ENCODE measurements at regions not wholly inside any gene's neighbourhood (a gene's known extent, or its start where the extent isn't known, plus 50 kb on each side); places are given as distances from the start of the nearest gene placed in this dataset.
A peak's percentile ranks its signal among the peaks of the same experiment; 100 is the strongest.

GRCh38 chr18:52288403-52289004 lies 51.5 kb upstream of the DCC start (continued):
- TF ChIP-seq ZNF891 (CRISPR knock-in tag; IDR thresholded peaks at IDR 0.05) (no peak), UBTF (CRISPR knock-in tag; IDR thresholded peaks at IDR 0.05) (no peak), MYC (CRISPR knock-in tag; IDR thresholded peaks at IDR 0.05; ENCODE audit: borderline replicate concordance) (no peak), BCL6 (CRISPR knock-in tag; IDR thresholded peaks at IDR 0.05) (0 out of 2 replicates have a peak, but pooled peaks have one; percentile 26)

DNA sequence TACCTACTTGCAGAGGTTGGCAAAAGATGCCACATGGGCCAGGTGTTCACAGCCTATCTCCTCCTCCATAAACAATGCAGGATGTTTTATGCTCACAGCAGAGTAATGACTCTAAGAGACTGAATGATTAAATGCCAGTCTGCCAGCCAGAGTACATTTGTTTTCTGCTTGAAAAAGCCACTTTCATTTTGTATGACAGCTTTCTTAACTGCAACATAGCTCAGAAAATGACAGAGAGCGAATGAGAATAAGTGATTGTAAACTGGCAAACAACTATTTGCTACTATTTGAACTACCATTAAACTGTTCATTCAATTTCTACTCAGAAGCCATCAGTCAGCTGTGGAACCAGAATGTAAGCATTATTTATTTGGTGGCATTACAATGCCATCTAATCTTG lies 50.6 kb upstream of the DCC start:
- Histone ChIP-seq H3K27me3 (ENCODE audit: control insufficient read depth in 1 of 2, insufficient read depth in 2 of 2, low read length in 2 of 2) (no peaks in the 10 kb centered on the region), H3K4me1 (ENCODE audit: insufficient read depth, low read length) (no peaks in the 10 kb centered on the region), H3K27ac (ENCODE audit: extremely low read length, insufficient read depth, low read length) (no peak overlapping the region), H4K20me1 (ENCODE audit: insufficient read depth, low read length) (no peaks in the 10 kb centered on the region), H3K9me3 (ENCODE audit: low read length) (no peaks in the 10 kb centered on the region), H2AFZ (ENCODE audit: low read length) (no peak overlapping the region), H3K4me3 (replicated peaks in 1 of 3; ENCODE audit: insufficient read depth in 1 of 3, low read depth in 2 of 3, low read length in 3 of 3) (no peak overlapping the region), H3K79me2 (ENCODE audit: insufficient read depth, low read length) (no peaks in the 10 kb centered on the region), H3K36me3 (replicated peaks in 1 of 2; ENCODE audit: control insufficient read depth in 1 of 2, insufficient read depth in 2 of 2, low read length in 2 of 2) (no peaks in the 10 kb centered on the region), H3K4me2 (ENCODE audit: low read depth, low read length) (no peak overlapping the region), H3K9ac (ENCODE audit: insufficient read depth, low read depth, low read length) (no peak overlapping the region)
- BruUV-seq (replicated peaks) = no TSS peak
- 14% methylated on average over 1 of the region's 1 CpG for WGBS (ENCODE audit: low lambda C conversion rate)
- ATAC-seq = no peak
- no peak for FAIRE-seq
- ChIA-PET CTCF (ENCODE audit: low intra/inter-chr PET ratio, low total read pairs) (no interaction called here), POLR2A (no interaction called here)
- DNase-seq (ENCODE audit: low spot score) = no peak
- in situ Hi-C loops (cut with HindIII; ENCODE audit: extremely low pct_ligation_motif_present, low pct_unique_long_range_greater_than_20kb) = loop anchor here (5.0 to 25.0 kb wide), 2 partner anchors 622 to 1177 kb away; no protein-coding TSS in a partner anchor
- intact Hi-C loops (cut with micrococcal nuclease; ENCODE audit: unreplicated experiment) = loop anchor here (5.0 kb wide), 2 partner anchors 613 to 1177 kb away; no protein-coding TSS in a partner anchor
- no peak for TF ChIP-seq SNRNP70 (IDR thresholded peaks at IDR 0.05; ENCODE audit: low read depth, low read length)
- no peak for TF ChIP-seq ZNF792 (CRISPR knock-in tag; IDR thresholded peaks at IDR 0.05)
- TF ChIP-seq REPIN1 (CRISPR knock-in tag; IDR thresholded peaks at IDR 0.05; ENCODE audit: borderline replicate concordance, low read depth) = no peak
- no peak for TF ChIP-seq KDM1A (CRISPR knock-in tag; IDR thresholded peaks at IDR 0.05)
- no peak for TF ChIP-seq ZNF496 (CRISPR knock-in tag; IDR thresholded peaks at IDR 0.05; ENCODE audit: insufficient replicate concordance)
- no peak for TF ChIP-seq YY1 (IDR thresholded peaks at IDR 0.05; ENCODE audit: insufficient read depth, insufficient replicate concordance, low read depth, low read length)
- no peak for TF ChIP-seq KDM5B (CRISPR knock-in tag; IDR thresholded peaks at IDR 0.05; ENCODE audit: borderline replicate concordance)
- no peak for TF ChIP-seq POLR2A (IDR thresholded peaks at IDR 0.05; ENCODE audit: insufficient read depth in 1 of 2, low read depth in 2 of 2, low read length in 2 of 2)
- no peak for TF ChIP-seq CAMTA2 (CRISPR knock-in tag; IDR thresholded peaks at IDR 0.05; ENCODE audit: borderline replicate concordance)
- TF ChIP-seq ZNF713 (CRISPR knock-in tag; IDR thresholded peaks at IDR 0.05) = no peak
- TF ChIP-seq ZNF674 (CRISPR knock-in tag; IDR thresholded peaks at IDR 0.05; ENCODE audit: low read depth) = no peak
- TF ChIP-seq KDM4B (CRISPR knock-in tag; IDR thresholded peaks at IDR 0.05) = no peak
- TF ChIP-seq ZNF343 (CRISPR knock-in tag; IDR thresholded peaks at IDR 0.05) = no peak
- TF ChIP-seq, protein P1, sequence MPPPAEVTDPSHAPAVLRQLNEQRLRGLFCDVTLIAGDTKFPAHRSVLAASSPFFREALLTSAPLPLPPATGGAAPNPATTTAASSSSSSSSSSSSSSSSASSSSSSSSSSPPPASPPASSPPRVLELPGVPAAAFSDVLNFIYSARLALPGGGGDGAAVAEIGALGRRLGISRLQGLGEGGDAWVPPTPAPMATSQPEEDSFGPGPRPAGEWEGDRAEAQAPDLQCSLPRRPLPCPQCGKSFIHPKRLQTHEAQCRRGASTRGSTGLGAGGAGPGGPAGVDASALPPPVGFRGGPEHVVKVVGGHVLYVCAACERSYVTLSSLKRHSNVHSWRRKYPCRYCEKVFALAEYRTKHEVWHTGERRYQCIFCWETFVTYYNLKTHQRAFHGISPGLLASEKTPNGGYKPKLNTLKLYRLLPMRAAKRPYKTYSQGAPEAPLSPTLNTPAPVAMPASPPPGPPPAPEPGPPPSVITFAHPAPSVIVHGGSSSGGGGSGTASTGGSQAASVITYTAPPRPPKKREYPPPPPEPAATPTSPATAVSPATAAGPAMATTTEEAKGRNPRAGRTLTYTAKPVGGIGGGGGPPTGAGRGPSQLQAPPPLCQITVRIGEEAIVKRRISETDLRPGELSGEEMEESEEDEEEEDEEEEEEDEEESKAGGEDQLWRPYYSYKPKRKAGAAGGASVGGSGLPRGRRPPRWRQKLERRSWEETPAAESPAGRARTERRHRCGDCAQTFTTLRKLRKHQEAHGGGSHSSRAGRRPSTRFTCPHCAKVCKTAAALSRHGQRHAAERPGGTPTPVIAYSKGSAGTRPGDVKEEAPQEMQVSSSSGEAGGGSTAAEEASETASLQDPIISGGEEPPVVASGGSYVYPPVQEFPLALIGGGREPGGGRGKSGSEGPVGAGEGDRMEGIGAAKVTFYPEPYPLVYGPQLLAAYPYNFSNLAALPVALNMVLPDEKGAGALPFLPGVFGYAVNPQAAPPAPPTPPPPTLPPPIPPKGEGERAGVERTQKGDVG (CRISPR knock-in tag; IDR thresholded peaks at IDR 0.05; ENCODE audit: borderline replicate concordance) = no peak
- TF ChIP-seq FLYWCH1 (CRISPR knock-in tag; IDR thresholded peaks at IDR 0.05) = no peak
- TF ChIP-seq ZMYM4 (CRISPR knock-in tag; IDR thresholded peaks at IDR 0.05) = no peak
- no peak for TF ChIP-seq ZFP37 (CRISPR knock-in tag; IDR thresholded peaks at IDR 0.05; ENCODE audit: borderline replicate concordance)

Data from HepG2 (cell line).